ENCODE measurements at regions not wholly inside any gene's neighbourhood (a gene's known extent, or its start where the extent isn't known, plus 50 kb on each side); places are given as distances from the start of the nearest gene placed in this dataset.

GRCh38 chr2:94939349-94939748, 68.1 kb downstream of the TEKT4 start:
- WGBS, 5 donors = 69 to 79% (median 74%) methylated on average over 5 of the region's 5 CpGs
- DNase-seq = no peak
- Histone ChIP-seq H3K27ac (no peak overlapping the region), H3K27me3 (replicated peaks in 1 of 7) (peaks cover 0 to 14% (median 0%) of the 10 kb centered on the region in 7 donors), H3K4me3 (no peak overlapping the region), H3K36me3 (no peaks in the 10 kb centered on the region), H3K9me3 (no peaks in the 10 kb centered on the region), H3K4me1 (no peaks in the 10 kb centered on the region)
- intact Hi-C loops (cut with DNase I; ENCODE audit: low total_unique reads) = no loop called here
- TF ChIP-seq POLR2AphosphoS5 (IDR thresholded peaks at IDR 0.05) (no peak), POLR2A (IDR thresholded peaks at IDR 0.05) (no peak)
- TF ChIP-seq, protein P1, sequence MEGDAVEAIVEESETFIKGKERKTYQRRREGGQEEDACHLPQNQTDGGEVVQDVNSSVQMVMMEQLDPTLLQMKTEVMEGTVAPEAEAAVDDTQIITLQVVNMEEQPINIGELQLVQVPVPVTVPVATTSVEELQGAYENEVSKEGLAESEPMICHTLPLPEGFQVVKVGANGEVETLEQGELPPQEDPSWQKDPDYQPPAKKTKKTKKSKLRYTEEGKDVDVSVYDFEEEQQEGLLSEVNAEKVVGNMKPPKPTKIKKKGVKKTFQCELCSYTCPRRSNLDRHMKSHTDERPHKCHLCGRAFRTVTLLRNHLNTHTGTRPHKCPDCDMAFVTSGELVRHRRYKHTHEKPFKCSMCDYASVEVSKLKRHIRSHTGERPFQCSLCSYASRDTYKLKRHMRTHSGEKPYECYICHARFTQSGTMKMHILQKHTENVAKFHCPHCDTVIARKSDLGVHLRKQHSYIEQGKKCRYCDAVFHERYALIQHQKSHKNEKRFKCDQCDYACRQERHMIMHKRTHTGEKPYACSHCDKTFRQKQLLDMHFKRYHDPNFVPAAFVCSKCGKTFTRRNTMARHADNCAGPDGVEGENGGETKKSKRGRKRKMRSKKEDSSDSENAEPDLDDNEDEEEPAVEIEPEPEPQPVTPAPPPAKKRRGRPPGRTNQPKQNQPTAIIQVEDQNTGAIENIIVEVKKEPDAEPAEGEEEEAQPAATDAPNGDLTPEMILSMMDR (IDR thresholded peaks at IDR 0.05 in 8 of 11, conservative IDR thresholded peaks at IDR 0.05 in 3 of 11) = no peak

GRCh38 chr2:94947097-94948016, 76.1 kb downstream of the TEKT4 start:
- Histone ChIP-seq H3K9me3 (peaks cover 0 to 18% (median 0%) of the 10 kb centered on the region in 8 donors), H3K4me3 (no peak overlapping the region), H3K27ac (no peak overlapping the region), H3K36me3 (no peaks in the 10 kb centered on the region), H3K4me1 (no peaks in the 10 kb centered on the region), H3K27me3 (replicated peaks in 1 of 7) (no peaks in the 10 kb centered on the region)
- TF ChIP-seq POLR2A (IDR thresholded peaks at IDR 0.05) = no peak
- TF ChIP-seq, protein P1 (IDR thresholded peaks at IDR 0.05 in 8 of 11, conservative IDR thresholded peaks at IDR 0.05 in 3 of 11) = no peak
- TF ChIP-seq POLR2AphosphoS5 (IDR thresholded peaks at IDR 0.05) = no peak
- intact Hi-C loops (cut with DNase I; ENCODE audit: low total_unique reads) = no loop called here
- no peak for DNase-seq
- WGBS, 5 donors = 91 to 94% (median 93%) methylated on average over 29 to 34 of the region's 34 CpGs

- no peak overlapping the region for H3K27ac ChIP-seq
- DNase-seq = no peak
- no peak for TF ChIP-seq POLR2AphosphoS5 (IDR thresholded peaks at IDR 0.05)
- TF ChIP-seq, protein P1 (IDR thresholded peaks at IDR 0.05 in 8 of 11, conservative IDR thresholded peaks at IDR 0.05 in 3 of 11) = no peak
- no peaks in the 10 kb centered on the region for H3K36me3 ChIP-seq
- H3K9me3 ChIP-seq = no peaks in the 10 kb centered on the region
- 69 to 82% (median 80%) methylated on average over 4 of the region's 4 CpGs for WGBS, 5 donors
- H3K4me3 ChIP-seq = no peak overlapping the region
- peaks cover 2 to 42% (median 9%) of the 10 kb centered on the region in 7 donors for H3K27me3 ChIP-seq (replicated peaks in 1 of 7)
- no peaks in the 10 kb centered on the region for H3K4me1 ChIP-seq
- intact Hi-C loops (cut with DNase I; ENCODE audit: low total_unique reads) = no loop called here
Measured at GRCh38 chr2:94955702-94956101, 69.8 kb upstream of the MAL start.

DNA sequence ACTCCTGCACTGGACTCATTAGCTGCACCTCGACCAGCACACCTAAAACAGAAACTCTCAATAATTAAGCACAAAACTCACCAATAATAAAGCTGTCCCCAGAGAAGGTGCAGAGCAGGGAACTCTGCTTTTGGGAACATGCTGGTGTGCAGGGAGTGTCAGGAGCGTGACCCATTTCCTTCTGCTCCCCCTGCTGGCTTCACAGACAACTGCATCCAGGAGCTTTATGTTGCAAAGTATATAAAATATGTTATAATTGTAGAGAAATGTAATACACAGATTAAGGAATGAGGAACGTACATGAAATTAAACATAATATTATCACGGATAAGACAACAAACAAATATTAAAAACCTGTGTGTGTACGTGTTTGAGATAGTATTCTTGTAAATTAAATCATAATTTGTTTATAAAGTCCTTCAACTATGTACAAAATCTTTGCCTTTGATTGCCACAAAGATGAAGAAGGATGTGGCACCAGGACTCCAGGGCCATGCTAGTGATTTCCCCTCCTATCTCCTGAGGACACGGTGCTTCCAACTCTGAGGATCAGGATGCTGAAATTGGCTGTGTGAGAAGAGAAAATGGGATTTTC, 68.6 kb upstream of the MAL start:
- 6 to 14% (median 11%) methylated on average over 6 of the region's 6 CpGs for WGBS, 5 donors
- Histone ChIP-seq H3K36me3 (no peaks in the 10 kb centered on the region), H3K4me1 (no peaks in the 10 kb centered on the region), H3K4me3 (no peak overlapping the region), H3K27ac (no peak overlapping the region), H3K27me3 (replicated peaks in 1 of 7) (peaks cover 2 to 42% (median 9%) of the 10 kb centered on the region in 7 donors), H3K9me3 (no peaks in the 10 kb centered on the region)
- intact Hi-C loops (cut with DNase I; ENCODE audit: low total_unique reads) = no loop called here
- no peak for DNase-seq
- TF ChIP-seq, protein P1 (IDR thresholded peaks at IDR 0.05 in 8 of 11, conservative IDR thresholded peaks at IDR 0.05 in 3 of 11) = peak in 10 of 11 experiments; percentile 9 to 81 (median 64)
- no peak for TF ChIP-seq POLR2A (IDR thresholded peaks at IDR 0.05)
